ENCODE measurements at regions not wholly inside any gene's neighbourhood (a gene's known extent, or its start where the extent isn't known, plus 50 kb on each side); places are given as distances from the start of the nearest gene placed in this dataset.
"Not testable (repeated sequence)": the region's sequence is repeated elsewhere in the genome, so short reads cannot be mapped to it uniquely, and the experiment has no call there.

- Histone ChIP-seq H3K36me3 (peaks cover 0 to 6% (median 0%) of the 10 kb centered on the region in 3 donors), H3K27ac (peak overlapping the region; percentile 61 to 92 (median 80)), H3K27me3 (no peaks in the 10 kb centered on the region), H3K4me3 (peak overlapping the region in 1 of 4 donors; percentile 9), H3K9me3 (no peaks in the 10 kb centered on the region), H3K4me1 (peaks cover 8 to 76% (median 23%) of the 10 kb centered on the region in 4 donors)
- WGBS, 2 donors = 15 to 18% methylated on average over 2 of the region's 2 CpGs
- no peak for DNase-seq (ENCODE audit: low spot score in 2 of 2)
- no peak for TF ChIP-seq EP300 (IDR thresholded peaks at IDR 0.05)
- no peak for TF ChIP-seq POLR2A (IDR thresholded peaks at IDR 0.05)
- no peak for TF ChIP-seq CTCF (IDR thresholded peaks at IDR 0.05)
Measured at GRCh38 chr7:131039355-131039762, 288.3 kb upstream of the MKLN1 start.

- WGBS, 2 donors = 33 to 38% methylated on average over 3 of the region's 3 CpGs
- H3K27ac ChIP-seq = peak overlapping the region; percentile 61 to 92 (median 80)
- no peaks in the 10 kb centered on the region for H3K9me3 ChIP-seq
- H3K4me1 ChIP-seq = peaks cover 8 to 74% (median 21%) of the 10 kb centered on the region in 4 donors
- no peak for DNase-seq (ENCODE audit: low spot score in 2 of 2)
- H3K36me3 ChIP-seq = peaks cover 0 to 6% (median 0%) of the 10 kb centered on the region in 3 donors
- no peak for TF ChIP-seq POLR2A (IDR thresholded peaks at IDR 0.05)
- TF ChIP-seq CTCF (IDR thresholded peaks at IDR 0.05) = no peak
- TF ChIP-seq EP300 (IDR thresholded peaks at IDR 0.05) = no peak
- H3K4me3 ChIP-seq = no peak overlapping the region
- H3K27me3 ChIP-seq = no peaks in the 10 kb centered on the region
Measured at GRCh38 chr7:131039836-131040235, 287.8 kb upstream of the MKLN1 start.

- TF ChIP-seq POLR2A (IDR thresholded peaks at IDR 0.05) (no peak), CTCF (IDR thresholded peaks at IDR 0.05) (peak; percentile 81 to 92 (median 90)), EP300 (IDR thresholded peaks at IDR 0.05) (peak in 1 of 2 donors; percentile 52)
- Histone ChIP-seq H3K4me1 (peaks cover 8 to 69% (median 20%) of the 10 kb centered on the region in 4 donors), H3K36me3 (peaks cover 0 to 11% (median 0%) of the 10 kb centered on the region in 3 donors), H3K27me3 (no peaks in the 10 kb centered on the region), H3K9me3 (peaks cover 0 to 2% (median 0%) of the 10 kb centered on the region in 4 donors), H3K27ac (peak overlapping the region; percentile 61 to 92 (median 80)), H3K4me3 (no peak overlapping the region)
- 2 to 3% methylated on average over 6 of the region's 6 CpGs for WGBS, 2 donors
- DNase-seq (ENCODE audit: low spot score in 2 of 2) = peak; percentile 35 to 92
Measured at GRCh38 chr7:131040467-131040932, 287.2 kb upstream of the MKLN1 start.

GRCh38 chr7:131041012-131041695 lies 286.5 kb upstream of the MKLN1 start:
- Histone ChIP-seq H3K4me1 (peaks cover 8 to 69% (median 20%) of the 10 kb centered on the region in 4 donors), H3K27ac (peak overlapping the region; percentile 61 to 92 (median 80)), H3K36me3 (peaks cover 0 to 18% (median 0%) of the 10 kb centered on the region in 3 donors)
- H3K27me3 ChIP-seq; DNase-seq (ENCODE audit: low spot score in 2 of 2); H3K9me3 ChIP-seq; H3K4me3 ChIP-seq: not testable (repeated sequence)
- WGBS, 2 donors = 95% methylated on average over 17 of the region's 17 CpGs

GRCh38 chr7:131042269-131043160 lies 285.2 kb upstream of the MKLN1 start:
- Histone ChIP-seq H3K4me1 (peaks cover 8 to 63% (median 20%) of the 10 kb centered on the region in 4 donors), H3K36me3 (peaks cover 0 to 26% (median 0%) of the 10 kb centered on the region in 3 donors), H3K27ac (peak overlapping the region in 2 of 4 donors; percentile 51 to 85), H3K4me3 (no peak overlapping the region), H3K27me3 (no peaks in the 10 kb centered on the region), H3K9me3 (peaks cover 0 to 6% (median 0%) of the 10 kb centered on the region in 4 donors)
- no peak for TF ChIP-seq CTCF (IDR thresholded peaks at IDR 0.05)
- no peak for TF ChIP-seq POLR2A (IDR thresholded peaks at IDR 0.05)
- TF ChIP-seq EP300 (IDR thresholded peaks at IDR 0.05) = no peak
- WGBS, 2 donors = 68 to 73% methylated on average over 7 of the region's 7 CpGs
- no peak for DNase-seq (ENCODE audit: low spot score in 2 of 2)

Data from tibial nerve (tissue), 4 donors.